ENCODE measurements at regions not wholly inside any gene's neighbourhood (a gene's known extent, or its start where the extent isn't known, plus 50 kb on each side); places are given as distances from the start of the nearest gene placed in this dataset.

DNA sequence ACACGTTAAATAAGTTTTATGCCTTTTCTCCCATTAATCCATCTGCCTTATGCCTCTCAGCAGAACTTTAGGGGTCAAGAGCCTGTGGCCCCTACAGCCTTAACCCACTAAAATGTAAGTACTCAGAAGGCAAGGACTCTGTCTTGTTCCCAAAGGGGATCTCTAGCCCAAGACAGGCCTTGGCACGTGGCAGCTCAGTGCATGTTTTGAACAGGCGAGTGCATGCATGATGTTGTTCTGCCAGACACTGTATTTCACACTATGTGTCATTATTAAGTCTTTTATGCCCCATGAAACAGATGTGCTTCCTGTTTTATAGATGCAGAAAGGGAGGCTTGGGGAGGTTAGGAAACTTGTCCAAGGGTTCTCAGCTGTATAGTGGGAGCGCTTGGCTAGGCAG is 102.8 kb downstream of the ETS2 start:
- no peak for TF ChIP-seq FOXM1 (IDR thresholded peaks at IDR 0.05; ENCODE audit: borderline replicate concordance, low read depth)
- TF ChIP-seq, protein P1, sequence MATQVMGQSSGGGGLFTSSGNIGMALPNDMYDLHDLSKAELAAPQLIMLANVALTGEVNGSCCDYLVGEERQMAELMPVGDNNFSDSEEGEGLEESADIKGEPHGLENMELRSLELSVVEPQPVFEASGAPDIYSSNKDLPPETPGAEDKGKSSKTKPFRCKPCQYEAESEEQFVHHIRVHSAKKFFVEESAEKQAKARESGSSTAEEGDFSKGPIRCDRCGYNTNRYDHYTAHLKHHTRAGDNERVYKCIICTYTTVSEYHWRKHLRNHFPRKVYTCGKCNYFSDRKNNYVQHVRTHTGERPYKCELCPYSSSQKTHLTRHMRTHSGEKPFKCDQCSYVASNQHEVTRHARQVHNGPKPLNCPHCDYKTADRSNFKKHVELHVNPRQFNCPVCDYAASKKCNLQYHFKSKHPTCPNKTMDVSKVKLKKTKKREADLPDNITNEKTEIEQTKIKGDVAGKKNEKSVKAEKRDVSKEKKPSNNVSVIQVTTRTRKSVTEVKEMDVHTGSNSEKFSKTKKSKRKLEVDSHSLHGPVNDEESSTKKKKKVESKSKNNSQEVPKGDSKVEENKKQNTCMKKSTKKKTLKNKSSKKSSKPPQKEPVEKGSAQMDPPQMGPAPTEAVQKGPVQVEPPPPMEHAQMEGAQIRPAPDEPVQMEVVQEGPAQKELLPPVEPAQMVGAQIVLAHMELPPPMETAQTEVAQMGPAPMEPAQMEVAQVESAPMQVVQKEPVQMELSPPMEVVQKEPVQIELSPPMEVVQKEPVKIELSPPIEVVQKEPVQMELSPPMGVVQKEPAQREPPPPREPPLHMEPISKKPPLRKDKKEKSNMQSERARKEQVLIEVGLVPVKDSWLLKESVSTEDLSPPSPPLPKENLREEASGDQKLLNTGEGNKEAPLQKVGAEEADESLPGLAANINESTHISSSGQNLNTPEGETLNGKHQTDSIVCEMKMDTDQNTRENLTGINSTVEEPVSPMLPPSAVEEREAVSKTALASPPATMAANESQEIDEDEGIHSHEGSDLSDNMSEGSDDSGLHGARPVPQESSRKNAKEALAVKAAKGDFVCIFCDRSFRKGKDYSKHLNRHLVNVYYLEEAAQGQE (IDR thresholded peaks at IDR 0.05; ENCODE audit: low read depth), result no peak
- TF ChIP-seq, protein P2, sequence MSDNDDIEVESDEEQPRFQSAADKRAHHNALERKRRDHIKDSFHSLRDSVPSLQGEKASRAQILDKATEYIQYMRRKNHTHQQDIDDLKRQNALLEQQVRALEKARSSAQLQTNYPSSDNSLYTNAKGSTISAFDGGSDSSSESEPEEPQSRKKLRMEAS (IDR thresholded peaks at IDR 0.05), result no peak
- no peak for TF ChIP-seq TAF1 (IDR thresholded peaks at IDR 0.05; ENCODE audit: low read depth)
- TF ChIP-seq EP300 (IDR thresholded peaks at IDR 0.05; ENCODE audit: borderline replicate concordance), result no peak
- no peak for TF ChIP-seq RAD21 (IDR thresholded peaks at IDR 0.05; ENCODE audit: low read depth)
- TF ChIP-seq TCF12 (IDR thresholded peaks at IDR 0.05; ENCODE audit: low read depth), result no peak
- no peak for TF ChIP-seq YY1 (IDR thresholded peaks at IDR 0.05; ENCODE audit: low read depth)
- no peak for TF ChIP-seq ZBTB7A (IDR thresholded peaks at IDR 0.05; ENCODE audit: low read depth)
- TF ChIP-seq EGR1 (IDR thresholded peaks at IDR 0.05), result no peak
- TF ChIP-seq NFIC (IDR thresholded peaks at IDR 0.05), result no peak
- no peak for TF ChIP-seq CEBPB (IDR thresholded peaks at IDR 0.05)

Data from Ishikawa (cell line).